Breast epithelium (tissue), 3 donors: ENCODE measurements at regions not wholly inside any gene's neighbourhood (a gene's known extent, or its start where the extent isn't known, plus 50 kb on each side); places are given as distances from the start of the nearest gene placed in this dataset.

Experiments
- CTCF ChIP-seq, 3 donors: fragments of 450-650 bp; IDR thresholded peaks; one replicate each; pipeline ENCODE4 v1.5.1; 2016 to 2017; ENCODE audit warnings: antibody characterized with exemption in 3 of 3, mild to moderate bottlenecking in 3 of 3, moderate library complexity in 3 of 3
- POLR2A ChIP-seq: fragments of 450-650 bp; IDR thresholded peaks from one replicate; pipeline ENCODE4 v1.6.1; 2016; ENCODE audit warnings: antibody characterized with exemption, mild to moderate bottlenecking, moderate library complexity
- POLR2AphosphoS5 ChIP-seq, 3 donors: sonication (generic); formaldehyde crosslinking; IDR thresholded peaks; one replicate each; pipeline ENCODE4 v1.6.1; 2017; ENCODE audit warnings: antibody characterized with exemption in 3 of 3

GRCh38 chr1:186620566-186621350 is 59.5 kb downstream of the PTGS2 start:
- TF ChIP-seq CTCF (IDR thresholded peaks at IDR 0.05), result no peak
- no peak for TF ChIP-seq POLR2A
- TF ChIP-seq POLR2AphosphoS5 (IDR thresholded peaks at IDR 0.05), result no peak
